H9 (cell line): ENCODE measurements at regions not wholly inside any gene's neighbourhood (a gene's known extent, or its start where the extent isn't known, plus 50 kb on each side); places are given as distances from the start of the nearest gene placed in this dataset.

Source experiments
- DNase-seq: peaks from one replicate; pipeline ENCODE4 v3.0.0-alpha.2; 2017
- H2AFZ ChIP-seq: one replicate; pipeline ENCODE4 v1.6.1; 2013; ENCODE audit warnings: mild to moderate bottlenecking, low read length, control low read depth, moderate library complexity
- H2AK5ac ChIP-seq: 2 replicates; pipeline ENCODE4 v1.6.1; 2013; ENCODE audit warnings: low read length, control low read depth, mixed read lengths; ENCODE audit not compliant: insufficient read length
- H2BK120ac ChIP-seq: one replicate; pipeline ENCODE4 v1.6.1; 2013; ENCODE audit warnings: low read depth, mild to moderate bottlenecking, low read length, control low read depth, inconsistent platforms; ENCODE audit not compliant: poor library complexity, severe bottlenecking
- H2BK12ac ChIP-seq: 2 replicates; pipeline ENCODE4 v1.6.1; 2013; ENCODE audit warnings: low read length, control low read depth, mixed read lengths, low read depth; ENCODE audit not compliant: insufficient read length
- H2BK15ac ChIP-seq: 2 replicates; pipeline ENCODE4 v1.6.1; 2013; ENCODE audit warnings: low read depth, low read length, control low read depth
- H2BK20ac ChIP-seq: one replicate; pipeline ENCODE4 v1.6.1; 2013; ENCODE audit warnings: low read depth, mild to moderate bottlenecking, low read length, control low read depth, inconsistent platforms; ENCODE audit not compliant: poor library complexity, severe bottlenecking
- H2BK5ac ChIP-seq: 2 replicates; pipeline ENCODE4 v1.6.1; 2013; ENCODE audit warnings: low read length, control low read depth, mixed read lengths; ENCODE audit not compliant: insufficient read length
- H3K14ac ChIP-seq: 2 replicates; pipeline ENCODE4 v1.6.1; 2013; ENCODE audit warnings: low read length, control low read depth; ENCODE audit not compliant: insufficient read depth
- H3K18ac ChIP-seq: 2 replicates; pipeline ENCODE4 v1.6.1; 2013; ENCODE audit warnings: low read depth, mild to moderate bottlenecking, mixed read lengths, low read length, control low read depth; ENCODE audit not compliant: insufficient read length
- H3K23ac ChIP-seq: 2 replicates; pipeline ENCODE4 v1.6.1; 2013; ENCODE audit warnings: low read length, control low read depth, mixed read lengths, low read depth; ENCODE audit not compliant: insufficient read length
- H3K23me2 ChIP-seq: 2 replicates; pipeline ENCODE4 v1.6.1; 2013; ENCODE audit warnings: low read depth, mild to moderate bottlenecking, mixed read lengths, low read length, control low read depth; ENCODE audit not compliant: insufficient read length, poor library complexity, severe bottlenecking
- H3K27ac ChIP-seq: 2 replicates; pipeline ENCODE4 v1.5.1; 2013; ENCODE audit warnings: low read length, control low read depth, mixed read lengths, low read depth; ENCODE audit not compliant: insufficient read length
- H3K27me3 ChIP-seq: 2 replicates; pipeline ENCODE4 v1.6.1; 2013; ENCODE audit warnings: low read length, control low read depth, inconsistent platforms; ENCODE audit not compliant: insufficient read depth
- H3K4ac ChIP-seq: 2 replicates; pipeline ENCODE4 v1.6.1; 2013; ENCODE audit warnings: low read depth, mild to moderate bottlenecking, control low read depth, inconsistent platforms, low read length, moderate library complexity
- H3K4me1 ChIP-seq: 2 replicates; pipeline ENCODE4 v1.6.1; 2013; ENCODE audit warnings: low read length, control low read depth, inconsistent platforms; ENCODE audit not compliant: insufficient read depth
- H3K4me2 ChIP-seq: 2 replicates; pipeline ENCODE4 v1.6.1; 2013; ENCODE audit warnings: low read length, control low read depth, mixed read lengths; ENCODE audit not compliant: insufficient read length, insufficient read depth
- H3K56ac ChIP-seq: 2 replicates; pipeline ENCODE4 v1.6.1; 2013; ENCODE audit warnings: low read depth, mild to moderate bottlenecking, mixed read lengths, low read length, control low read depth; ENCODE audit not compliant: insufficient read length
- H3K79me1 ChIP-seq: 2 replicates; pipeline ENCODE4 v1.6.1; 2013; ENCODE audit warnings: low read depth, mild to moderate bottlenecking, moderate library complexity, low read length, control low read depth, inconsistent platforms; ENCODE audit not compliant: insufficient read depth, poor library complexity, severe bottlenecking
- H3K79me2 ChIP-seq: 2 replicates; pipeline ENCODE4 v1.6.1; 2013; ENCODE audit warnings: low read length, control low read depth, inconsistent platforms; ENCODE audit not compliant: insufficient read depth
- H3K9ac ChIP-seq: 2 replicates; pipeline ENCODE4 v1.6.1; 2013; ENCODE audit warnings: low read length, control low read depth, mixed read lengths; ENCODE audit not compliant: insufficient read length; ENCODE audit errors: extremely low read depth
- H3K9me3 ChIP-seq: one replicate; pipeline ENCODE4 v1.6.1; 2013; ENCODE audit warnings: low read depth, low read length, inconsistent platforms; ENCODE audit not compliant: control insufficient read depth
- H3T11ph ChIP-seq: one replicate; pipeline ENCODE4 v1.6.1; 2013; ENCODE audit warnings: mild to moderate bottlenecking, low read length, control low read depth, inconsistent platforms
- H4K20me1 ChIP-seq: one replicate; pipeline ENCODE4 v1.6.1; 2013; ENCODE audit not compliant: control insufficient read depth, insufficient read length, insufficient read depth
- H4K5ac ChIP-seq: 2 replicates; pipeline ENCODE4 v1.6.1; 2013; ENCODE audit warnings: low read depth, mild to moderate bottlenecking, mixed read lengths, low read length, control low read depth; ENCODE audit not compliant: insufficient read length
- H4K8ac ChIP-seq: replicated peaks from 2 replicates; pipeline ENCODE4 v1.6.1; 2013; ENCODE audit warnings: low read length, control low read depth, mixed read lengths, low read depth; ENCODE audit not compliant: insufficient read length
- H4K91ac ChIP-seq: 2 replicates; pipeline ENCODE4 v1.6.1; 2013; ENCODE audit warnings: low read depth, mild to moderate bottlenecking, moderate library complexity, mixed read lengths, low read length, control low read depth; ENCODE audit not compliant: insufficient read length
- H3K27ac Mint-ChIP-seq, 3 experiments: 2 replicates in 2 of 3; 3 replicates in 1 of 3; pipeline ENCODE4 v1.8.0; 2020 to 2021; ENCODE audit warnings: mixed read lengths in 3 of 3, mild to moderate bottlenecking in 1 of 3, moderate library complexity in 1 of 3
- H3K27me3 Mint-ChIP-seq: 2 replicates; pipeline ENCODE4 v1.8.0; 2021; ENCODE audit warnings: low read depth, mild to moderate bottlenecking, moderate library complexity, mixed read lengths
- H3K36me3 Mint-ChIP-seq, 3 experiments: 2 replicates in 2 of 3; 3 replicates in 1 of 3; pipeline ENCODE4 v1.8.0; 2020 to 2021; ENCODE audit warnings: low read depth in 3 of 3, mixed read lengths in 3 of 3; ENCODE audit not compliant: insufficient read depth in 1 of 3
- H3K4me1 Mint-ChIP-seq, 2 experiments: 2 replicates each; pipeline ENCODE4 v1.8.0; 2020; ENCODE audit warnings: mixed read lengths in 2 of 2
- H3K4me3 Mint-ChIP-seq, 2 experiments: 2 replicates in 1 of 2; 3 replicates in 1 of 2; pipeline ENCODE4 v1.8.0; 2020 to 2021; ENCODE audit warnings: mild to moderate bottlenecking in 2 of 2, mixed read lengths in 2 of 2, moderate library complexity in 1 of 2
- H3K9me3 Mint-ChIP-seq, 2 experiments: 2 replicates in 1 of 2; 3 replicates in 1 of 2; pipeline ENCODE4 v1.8.0; 2020; ENCODE audit warnings: mild to moderate bottlenecking in 2 of 2, mixed read lengths in 2 of 2, moderate library complexity in 1 of 2
- WGBS: extraction: QIAGEN DNeasy Blood & Tissue Kit; methylation state at CpG from one replicate; pipeline ENCODE4 v1.1.7; 2013; ENCODE audit warnings: missing lambda C conversion rate, low lambda C conversion rate, mixed read lengths; ENCODE audit not compliant: insufficient read length; ENCODE audit errors: extremely low coverage; 5-methylcytosine and 5-hydroxymethylcytosine counted together
- TF ChIP-seq, protein P1 (sequence below): fragments of 200-600 bp; sonication (generic); conservative IDR thresholded peaks from 3 replicates; pipeline ENCODE4 v1.8.0; 2021; ENCODE audit warnings: antibody characterized with exemption, mild to moderate bottlenecking

DNA sequence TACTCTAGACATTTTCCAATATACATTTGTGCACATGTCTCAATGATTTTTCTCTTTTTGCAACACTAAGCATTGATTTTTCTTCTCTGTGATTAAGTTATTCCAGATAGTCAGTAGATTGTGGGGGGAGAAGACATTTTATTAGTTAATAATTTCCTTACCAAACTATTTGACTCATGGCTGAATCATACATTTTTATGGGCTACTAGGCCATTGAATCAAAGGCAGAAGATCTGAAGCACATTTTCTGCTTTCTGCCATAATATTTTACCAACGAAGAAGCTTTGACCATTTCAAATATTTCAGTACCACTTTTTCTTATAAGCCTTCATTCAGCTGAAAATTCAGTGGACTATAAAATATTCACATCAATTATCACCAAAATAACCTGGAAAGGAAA, 175.6 kb downstream of the IRX2 start:
- H3K9me3 ChIP-seq, result no peaks in the 10 kb centered on the region
- no peak overlapping the region for H3T11ph ChIP-seq
- H3K23me2 ChIP-seq, result no peaks in the 10 kb centered on the region
- no peak overlapping the region for H2AFZ ChIP-seq
- H3K14ac ChIP-seq, result no peak overlapping the region
- no peak overlapping the region for H3K56ac ChIP-seq
- Mint-ChIP-seq H3K4me1 (peaks cover 19 to 25% of the 10 kb centered on the region in 2 experiments), H3K4me3 (no peak overlapping the region), H3K9me3 (no peaks in the 10 kb centered on the region; a peak in 1 of 5 replicates), H3K36me3 (no peaks in the 10 kb centered on the region), H3K27ac (no peak overlapping the region), H3K27me3 (peaks cover 8% of the 10 kb centered on the region)
- no peak overlapping the region for H2AK5ac ChIP-seq
- H3K4me2 ChIP-seq, result no peak overlapping the region
- no peak overlapping the region for H4K5ac ChIP-seq
- DNase-seq, result no peak
- no peak overlapping the region for H3K9ac ChIP-seq
- H3K4ac ChIP-seq, result no peak overlapping the region
- H3K79me2 ChIP-seq, result no peaks in the 10 kb centered on the region
- no CpG with 5 or more reads among the region's 1 CpG for WGBS
- no peak overlapping the region for H2BK120ac ChIP-seq
- no peaks in the 10 kb centered on the region for H3K27me3 ChIP-seq
- H2BK5ac ChIP-seq, result no peak overlapping the region
- H3K4me1 ChIP-seq, result no peaks in the 10 kb centered on the region; the same call in 1 of the 2 replicates
- no peak overlapping the region for H4K8ac ChIP-seq
- H3K23ac ChIP-seq, result no peak overlapping the region
- no peaks in the 10 kb centered on the region for H4K20me1 ChIP-seq
- H3K27ac ChIP-seq, result no peak overlapping the region
- H4K91ac ChIP-seq, result no peak overlapping the region
- no peak overlapping the region for H3K18ac ChIP-seq
- H2BK20ac ChIP-seq, result no peak overlapping the region
- H3K79me1 ChIP-seq, result no peaks in the 10 kb centered on the region
- TF ChIP-seq, protein P1, sequence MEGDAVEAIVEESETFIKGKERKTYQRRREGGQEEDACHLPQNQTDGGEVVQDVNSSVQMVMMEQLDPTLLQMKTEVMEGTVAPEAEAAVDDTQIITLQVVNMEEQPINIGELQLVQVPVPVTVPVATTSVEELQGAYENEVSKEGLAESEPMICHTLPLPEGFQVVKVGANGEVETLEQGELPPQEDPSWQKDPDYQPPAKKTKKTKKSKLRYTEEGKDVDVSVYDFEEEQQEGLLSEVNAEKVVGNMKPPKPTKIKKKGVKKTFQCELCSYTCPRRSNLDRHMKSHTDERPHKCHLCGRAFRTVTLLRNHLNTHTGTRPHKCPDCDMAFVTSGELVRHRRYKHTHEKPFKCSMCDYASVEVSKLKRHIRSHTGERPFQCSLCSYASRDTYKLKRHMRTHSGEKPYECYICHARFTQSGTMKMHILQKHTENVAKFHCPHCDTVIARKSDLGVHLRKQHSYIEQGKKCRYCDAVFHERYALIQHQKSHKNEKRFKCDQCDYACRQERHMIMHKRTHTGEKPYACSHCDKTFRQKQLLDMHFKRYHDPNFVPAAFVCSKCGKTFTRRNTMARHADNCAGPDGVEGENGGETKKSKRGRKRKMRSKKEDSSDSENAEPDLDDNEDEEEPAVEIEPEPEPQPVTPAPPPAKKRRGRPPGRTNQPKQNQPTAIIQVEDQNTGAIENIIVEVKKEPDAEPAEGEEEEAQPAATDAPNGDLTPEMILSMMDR, result no peak
- H2BK12ac ChIP-seq, result no peak overlapping the region
- H2BK15ac ChIP-seq, result no peak overlapping the region
